GM12872 (cell line): ENCODE measurements at regions not wholly inside any gene's neighbourhood (a gene's known extent, or its start where the extent isn't known, plus 50 kb on each side); places are given as distances from the start of the nearest gene placed in this dataset.

Source experiments
- CTCF ChIP-seq: IDR thresholded peaks from 3 replicates; pipeline ENCODE4 v1.5.1; 2011; ENCODE audit warnings: low read depth, mild to moderate bottlenecking, low read length, moderate library complexity; ENCODE audit not compliant: insufficient read depth

DNA sequence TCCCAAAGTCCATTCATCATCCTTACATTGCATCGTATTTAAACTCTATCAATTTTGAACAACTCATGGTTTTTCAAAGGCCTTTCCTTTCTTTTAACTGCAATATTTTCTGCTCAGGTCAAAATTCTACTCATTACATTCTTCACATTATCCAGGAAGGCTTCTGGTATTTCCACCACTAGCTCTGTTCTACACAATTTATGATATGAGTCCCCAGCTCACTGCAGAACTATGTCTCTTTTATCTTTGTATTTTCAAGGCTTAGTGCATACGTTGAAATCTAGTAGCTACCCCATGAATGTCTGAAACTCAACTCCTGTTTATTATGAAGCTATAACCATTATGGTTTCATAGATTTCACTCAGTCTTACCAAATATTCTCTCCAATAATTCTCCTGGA, 282.9 kb downstream of the DUSP6 start:
- TF ChIP-seq CTCF: no peak

DNA sequence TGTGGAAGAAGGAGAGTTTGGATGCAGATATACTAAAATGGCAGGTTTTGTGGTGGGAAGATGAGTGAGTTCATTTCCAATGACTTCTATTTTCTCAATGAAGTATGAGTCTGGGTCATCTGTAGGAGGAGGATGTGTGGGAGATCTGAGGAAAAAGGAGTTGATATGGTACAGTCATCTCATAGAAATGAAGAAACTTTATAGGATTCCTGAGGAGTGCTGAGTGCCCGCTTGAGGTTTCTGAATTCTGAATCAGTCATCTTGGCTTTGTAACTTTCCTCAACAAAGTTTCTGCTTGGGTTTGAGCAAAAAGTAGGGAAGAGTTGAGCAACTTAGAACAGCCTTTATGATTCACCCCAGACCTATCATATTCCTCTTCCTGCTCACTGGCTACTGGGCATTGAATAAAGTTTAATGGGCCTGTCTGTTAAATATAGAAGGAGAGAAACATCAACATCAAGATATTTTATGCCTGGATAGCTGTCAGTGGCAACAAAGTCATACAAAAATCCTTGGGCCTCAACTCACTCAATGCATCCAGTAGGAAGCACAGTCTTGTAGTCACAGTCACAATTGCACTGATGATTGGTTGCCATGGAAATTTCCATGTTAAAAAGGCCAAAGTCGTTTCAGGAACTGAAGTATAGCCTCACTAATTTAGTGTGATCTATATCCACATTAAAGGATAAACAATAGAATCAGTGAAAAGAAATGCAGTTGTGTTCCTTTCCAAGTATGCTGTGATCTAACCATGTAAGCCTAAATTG, 284.7 kb downstream of the DUSP6 start:
- TF ChIP-seq CTCF: no peak

GRCh38 chr12:89064780-89065179, 287.5 kb downstream of the DUSP6 start:
- no peak for TF ChIP-seq CTCF

DNA sequence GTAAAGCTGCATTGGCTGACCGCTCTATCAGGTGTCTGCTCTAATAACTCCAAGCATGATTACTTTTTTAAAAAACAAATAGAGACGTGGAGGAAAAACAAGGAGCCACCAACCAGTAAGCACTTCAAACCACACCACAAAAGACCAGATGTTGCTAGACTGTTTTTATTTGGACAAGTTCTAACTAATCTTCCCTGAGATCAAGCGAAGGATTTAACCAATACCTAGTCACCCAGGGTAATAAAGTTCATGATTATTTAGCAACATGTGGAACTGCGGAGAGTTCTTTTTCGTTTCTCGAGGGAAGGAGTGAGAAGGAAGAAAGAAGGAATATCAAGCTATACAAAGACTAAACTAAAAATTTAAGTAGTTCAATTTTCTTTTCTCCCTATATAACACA, 288.1 kb downstream of the DUSP6 start:
- no peak for TF ChIP-seq CTCF

GRCh38 chr12:89062996-89063395, 289.3 kb downstream of the DUSP6 start:
- no peak for TF ChIP-seq CTCF

- no peak for TF ChIP-seq CTCF
Measured at GRCh38 chr12:89059721-89060541, 292.4 kb downstream of the DUSP6 start.

DNA sequence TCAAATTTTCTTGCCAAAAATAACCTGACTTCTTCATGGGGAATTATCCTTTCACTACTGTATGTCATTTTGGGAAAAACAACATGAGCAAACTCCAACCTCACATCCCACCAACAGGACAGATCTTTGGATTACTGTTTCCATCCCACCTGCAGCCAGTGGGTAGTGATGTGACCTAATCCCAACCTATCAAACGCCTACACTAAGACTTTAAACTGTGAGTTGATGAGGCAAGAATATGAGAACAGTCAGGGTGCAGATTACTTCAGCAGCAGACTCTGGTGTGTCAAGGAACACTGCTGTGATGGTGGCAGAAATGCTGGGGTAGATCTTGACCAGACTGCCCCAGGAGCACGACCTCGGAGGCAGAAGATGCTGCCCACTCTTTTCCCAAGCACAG, 293.2 kb downstream of the DUSP6 start:
- TF ChIP-seq CTCF: no peak
